GM18508 (cell line): ENCODE measurements at regions not wholly inside any gene's neighbourhood (a gene's known extent, or its start where the extent isn't known, plus 50 kb on each side); places are given as distances from the start of the nearest gene placed in this dataset.

Source experiments
- ATAC-seq: cut with Tn5 transposase; IDR thresholded peaks from one replicate; pipeline ENCODE4 v1.9.1; 2021; ENCODE audit warnings: moderate number of reproducible peaks; ENCODE audit not compliant: insufficient read depth, unreplicated experiment

DNA sequence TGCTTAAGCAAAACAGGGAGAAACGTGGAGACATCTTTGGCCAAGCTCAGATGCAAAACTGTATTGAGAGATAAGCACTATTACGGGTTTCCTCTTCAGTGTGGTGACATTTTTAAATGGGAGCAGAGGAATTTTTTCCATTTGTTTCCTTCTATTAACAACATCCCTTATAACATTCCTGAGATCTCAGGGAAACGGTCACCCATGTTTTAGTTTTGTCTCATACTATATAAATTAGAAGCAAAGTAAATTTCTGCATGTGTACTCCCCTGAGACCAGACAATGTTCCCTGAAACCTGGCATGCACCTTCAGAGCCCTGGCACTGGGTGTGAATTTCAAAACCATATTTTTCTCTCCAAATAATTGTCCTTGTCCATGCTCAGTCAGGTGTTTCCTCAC lies 57.6 kb upstream of the RNF152 start:
- ATAC-seq: no peak

GRCh38 chr18:61949946-61950345 lies 57.1 kb upstream of the RNF152 start:
- no peak for ATAC-seq

DNA sequence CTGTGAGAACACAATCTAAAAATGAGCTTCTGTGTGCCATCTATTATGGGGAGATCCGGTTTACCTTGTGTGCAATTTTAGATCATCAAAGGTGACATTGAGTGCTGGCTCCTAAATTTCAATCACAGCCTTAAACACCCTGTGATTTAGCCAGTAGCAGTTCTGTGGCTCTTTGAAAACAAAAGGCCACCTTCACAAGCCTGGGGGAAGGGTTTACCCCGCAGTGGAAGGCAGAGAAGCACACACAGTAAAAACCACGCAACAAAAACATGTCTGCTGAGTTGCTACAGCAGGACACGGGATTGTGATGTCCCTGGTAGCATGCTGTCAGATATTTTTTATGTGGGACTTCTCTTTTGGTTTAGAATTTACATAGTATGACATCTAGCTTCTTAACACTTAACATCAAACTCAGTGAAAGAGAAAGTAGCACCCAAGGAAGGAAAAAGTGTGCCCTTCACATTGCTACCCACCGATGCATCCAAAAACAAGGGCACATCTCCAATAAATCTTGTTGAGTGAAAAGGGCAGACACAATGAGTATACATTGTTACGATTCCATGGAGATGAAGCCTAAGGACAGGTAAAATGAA lies 56.1 kb upstream of the RNF152 start:
- no peak for ATAC-seq

- ATAC-seq: no peak
Measured at GRCh38 chr18:61948281-61948741, 55.5 kb upstream of the RNF152 start.

DNA sequence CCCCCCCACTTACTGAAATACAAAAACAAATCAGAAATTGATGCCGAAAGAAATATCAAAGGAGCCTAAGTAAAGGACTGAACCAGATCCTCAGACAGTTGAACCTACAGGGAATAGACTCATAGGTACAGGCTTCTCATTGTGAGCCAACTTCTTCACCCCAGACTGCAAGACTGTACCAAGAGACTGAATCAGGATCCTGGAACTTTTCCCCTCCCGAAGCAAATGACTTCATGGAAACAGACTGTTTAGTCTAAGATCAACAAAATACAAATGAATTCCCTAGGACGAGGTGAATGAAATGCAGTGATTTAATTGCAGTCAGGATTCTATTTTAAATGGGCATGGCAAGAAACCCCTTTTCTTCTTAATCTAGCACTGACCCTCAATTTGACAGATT lies 53.6 kb upstream of the RNF152 start:
- ATAC-seq: no peak

- no peak for ATAC-seq
Measured at GRCh38 chr18:61943175-61943964, 50.6 kb upstream of the RNF152 start.
